Activated CD4-positive, alpha-beta T cell treated with anti-CD3 and anti-CD28 coated beads, Interleukin-2, amount 10 ng/mL, durations not matched to agents 24 days and 14 days (primary cell): ENCODE measurements at regions not wholly inside any gene's neighbourhood (a gene's known extent, or its start where the extent isn't known, plus 50 kb on each side); places are given as distances from the start of the nearest gene placed in this dataset.

Source experiments
- DNase-seq: peaks from one replicate; pipeline ENCODE4 v3.0.0; 2022
- H3K27ac Mint-ChIP-seq: one replicate; pipeline ENCODE4 v1.8.0; 2022; ENCODE audit warnings: mild to moderate bottlenecking, mixed read lengths
- H3K27me3 Mint-ChIP-seq: one replicate; pipeline ENCODE4 v1.8.0; 2022; ENCODE audit warnings: mixed read lengths
- H3K36me3 Mint-ChIP-seq: one replicate; pipeline ENCODE4 v1.8.0; 2022; ENCODE audit warnings: low read depth, mild to moderate bottlenecking, mixed read lengths
- H3K4me1 Mint-ChIP-seq: one replicate; pipeline ENCODE4 v1.8.0; 2021; ENCODE audit warnings: mixed read lengths
- H3K4me3 Mint-ChIP-seq: one replicate; pipeline ENCODE4 v1.8.0; 2022; ENCODE audit warnings: mild to moderate bottlenecking, moderate library complexity, mixed read lengths
- H3K9me3 Mint-ChIP-seq: one replicate; pipeline ENCODE4 v1.8.0; 2021; ENCODE audit warnings: mixed read lengths
- intact Hi-C: fragments of 100-400 bp; cut with micrococcal nuclease; formaldehyde crosslinking; loops from one replicate; pipeline ENCODE4 v1.15.1; 2023

GRCh38 chr9:26710008-26710407, 182.6 kb downstream of the CAAP1 start:
- H3K36me3 Mint-ChIP-seq: no peaks in the 10 kb centered on the region
- H3K4me1 Mint-ChIP-seq: no peaks in the 10 kb centered on the region
- H3K4me3 Mint-ChIP-seq: no peak overlapping the region
- H3K9me3 Mint-ChIP-seq: peaks cover 5% of the 10 kb centered on the region
- no peak for DNase-seq
- intact Hi-C loops: no loop called here
- H3K27ac Mint-ChIP-seq: no peak overlapping the region
- no peaks in the 10 kb centered on the region for H3K27me3 Mint-ChIP-seq

GRCh38 chr9:26706223-26706622, 186.4 kb downstream of the CAAP1 start:
- intact Hi-C loops: no loop called here
- no peak for DNase-seq
- Mint-ChIP-seq H3K36me3 (no peaks in the 10 kb centered on the region), H3K9me3 (peaks cover 5% of the 10 kb centered on the region), H3K4me1 (no peaks in the 10 kb centered on the region), H3K4me3 (no peak overlapping the region), H3K27me3 (no peaks in the 10 kb centered on the region), H3K27ac (no peak overlapping the region)

GRCh38 chr9:26695298-26695622, 197.3 kb downstream of the CAAP1 start:
- no peaks in the 10 kb centered on the region for H3K9me3 Mint-ChIP-seq
- DNase-seq: no peak
- intact Hi-C loops: no loop called here
- no peak overlapping the region for H3K4me3 Mint-ChIP-seq
- no peaks in the 10 kb centered on the region for H3K4me1 Mint-ChIP-seq
- H3K27me3 Mint-ChIP-seq: no peaks in the 10 kb centered on the region
- H3K36me3 Mint-ChIP-seq: no peaks in the 10 kb centered on the region
- no peak overlapping the region for H3K27ac Mint-ChIP-seq

- intact Hi-C loops: no loop called here
- no peak for DNase-seq
- no peaks in the 10 kb centered on the region for H3K9me3 Mint-ChIP-seq
- no peaks in the 10 kb centered on the region for H3K36me3 Mint-ChIP-seq
- no peaks in the 10 kb centered on the region for H3K4me1 Mint-ChIP-seq
- no peak overlapping the region for H3K4me3 Mint-ChIP-seq
- no peaks in the 10 kb centered on the region for H3K27me3 Mint-ChIP-seq
- H3K27ac Mint-ChIP-seq: no peak overlapping the region
Observed at GRCh38 chr9:26694381-26695297, 198.0 kb downstream of the CAAP1 start.

GRCh38 chr9:26689041-26689440, 203.6 kb downstream of the CAAP1 start:
- Mint-ChIP-seq H3K4me3 (no peak overlapping the region), H3K27ac (no peak overlapping the region), H3K4me1 (no peaks in the 10 kb centered on the region), H3K9me3 (no peaks in the 10 kb centered on the region), H3K36me3 (no peaks in the 10 kb centered on the region), H3K27me3 (no peaks in the 10 kb centered on the region)
- intact Hi-C loops: no loop called here
- no peak for DNase-seq

GRCh38 chr9:26687421-26687820, 205.2 kb downstream of the CAAP1 start:
- Mint-ChIP-seq H3K4me3 (no peak overlapping the region), H3K36me3 (no peaks in the 10 kb centered on the region), H3K4me1 (no peaks in the 10 kb centered on the region), H3K9me3 (no peaks in the 10 kb centered on the region), H3K27ac (no peak overlapping the region), H3K27me3 (no peaks in the 10 kb centered on the region)
- intact Hi-C loops: no loop called here
- DNase-seq: no peak

- Mint-ChIP-seq H3K4me1 (no peaks in the 10 kb centered on the region), H3K36me3 (no peaks in the 10 kb centered on the region), H3K27ac (no peak overlapping the region), H3K27me3 (no peaks in the 10 kb centered on the region), H3K4me3 (no peak overlapping the region), H3K9me3 (no peaks in the 10 kb centered on the region)
- DNase-seq: no peak
- intact Hi-C loops: no loop called here
Observed at GRCh38 chr9:26685818-26686217, 206.8 kb downstream of the CAAP1 start.

- Mint-ChIP-seq H3K9me3 (no peaks in the 10 kb centered on the region), H3K4me3 (no peak overlapping the region), H3K4me1 (no peaks in the 10 kb centered on the region), H3K27me3 (no peaks in the 10 kb centered on the region), H3K36me3 (no peaks in the 10 kb centered on the region), H3K27ac (no peak overlapping the region)
- DNase-seq: no peak
- intact Hi-C loops: no loop called here
Observed at GRCh38 chr9:26684029-26684428, 208.6 kb downstream of the CAAP1 start.

- Mint-ChIP-seq H3K4me3 (no peak overlapping the region), H3K4me1 (no peaks in the 10 kb centered on the region), H3K27ac (no peak overlapping the region), H3K9me3 (no peaks in the 10 kb centered on the region), H3K36me3 (no peaks in the 10 kb centered on the region), H3K27me3 (no peaks in the 10 kb centered on the region)
- intact Hi-C loops: no loop called here
- DNase-seq: no peak
Observed at GRCh38 chr9:26682796-26683496, 209.7 kb downstream of the CAAP1 start.

GRCh38 chr9:26682041-26682440, 210.6 kb downstream of the CAAP1 start:
- Mint-ChIP-seq H3K36me3 (no peaks in the 10 kb centered on the region), H3K9me3 (no peaks in the 10 kb centered on the region), H3K4me1 (no peaks in the 10 kb centered on the region), H3K27me3 (no peaks in the 10 kb centered on the region), H3K27ac (no peak overlapping the region), H3K4me3 (no peak overlapping the region)
- DNase-seq: no peak
- intact Hi-C loops: no loop called here

- no peaks in the 10 kb centered on the region for H3K36me3 Mint-ChIP-seq
- no peaks in the 10 kb centered on the region for H3K9me3 Mint-ChIP-seq
- no peak overlapping the region for H3K4me3 Mint-ChIP-seq
- no peaks in the 10 kb centered on the region for H3K4me1 Mint-ChIP-seq
- no peak overlapping the region for H3K27ac Mint-ChIP-seq
- intact Hi-C loops: no loop called here
- DNase-seq: no peak
- H3K27me3 Mint-ChIP-seq: no peaks in the 10 kb centered on the region
Observed at GRCh38 chr9:26677965-26678706, 214.5 kb downstream of the CAAP1 start.

- no peak overlapping the region for H3K4me3 Mint-ChIP-seq
- H3K4me1 Mint-ChIP-seq: no peaks in the 10 kb centered on the region
- H3K27ac Mint-ChIP-seq: no peak overlapping the region
- intact Hi-C loops: no loop called here
- no peaks in the 10 kb centered on the region for H3K9me3 Mint-ChIP-seq
- H3K27me3 Mint-ChIP-seq: no peaks in the 10 kb centered on the region
- no peaks in the 10 kb centered on the region for H3K36me3 Mint-ChIP-seq
- no peak for DNase-seq
Observed at GRCh38 chr9:26675035-26675434, 217.6 kb downstream of the CAAP1 start.

- no peak overlapping the region for H3K4me3 Mint-ChIP-seq
- no peaks in the 10 kb centered on the region for H3K9me3 Mint-ChIP-seq
- intact Hi-C loops: no loop called here
- H3K4me1 Mint-ChIP-seq: no peaks in the 10 kb centered on the region
- no peaks in the 10 kb centered on the region for H3K36me3 Mint-ChIP-seq
- DNase-seq: no peak
- H3K27me3 Mint-ChIP-seq: no peaks in the 10 kb centered on the region
- H3K27ac Mint-ChIP-seq: no peak overlapping the region
Observed at GRCh38 chr9:26673261-26673660, 219.3 kb downstream of the CAAP1 start.
